GM10266 (cell line): ENCODE measurements at regions not wholly inside any gene's neighbourhood (a gene's known extent, or its start where the extent isn't known, plus 50 kb on each side); places are given as distances from the start of the nearest gene placed in this dataset.
"Not testable (repeated sequence)": the region's sequence is repeated elsewhere in the genome, so short reads cannot be mapped to it uniquely, and the experiment has no call there.

Experiments
- DNase-seq: peaks from one replicate; pipeline ENCODE4 v3.0.0; 2012; ENCODE audit errors: extremely low spot score
- CTCF ChIP-seq: IDR thresholded peaks from 2 replicates; pipeline ENCODE4 v1.5.1; 2012; ENCODE audit warnings: mild to moderate bottlenecking, low read depth; ENCODE audit not compliant: control insufficient read depth, insufficient read depth; ENCODE audit errors: missing control alignments

GRCh38 chr4:34323549-34324320 lies 1920.6 kb downstream of the ARAP2 start:
- no peak for DNase-seq

GRCh38 chr4:34328939-34329338 lies 1915.4 kb downstream of the ARAP2 start:
- no peak for DNase-seq
- no peak for TF ChIP-seq CTCF

More at GRCh38 chr4:34323549-34324320, 1920.6 kb downstream of the ARAP2 start:
- no peak for TF ChIP-seq CTCF

- not testable (repeated sequence) for DNase-seq
These were observed 1909.2 kb downstream of the ARAP2 start for GRCh38 chr4:34335156-34335555.

GRCh38 chr4:34335556-34335955 lies 1908.8 kb downstream of the ARAP2 start:
- not testable (repeated sequence) for DNase-seq

- no peak for TF ChIP-seq CTCF
- DNase-seq: no peak
These were observed 1881.7 kb downstream of the ARAP2 start for GRCh38 chr4:34362654-34363053.

- DNase-seq: no peak
- no peak for TF ChIP-seq CTCF
These were observed 1880.5 kb downstream of the ARAP2 start for GRCh38 chr4:34363842-34364241.

GRCh38 chr4:34365946-34366345 lies 1878.4 kb downstream of the ARAP2 start:
- no peak for DNase-seq
- no peak for TF ChIP-seq CTCF

GRCh38 chr4:34371676-34372075 lies 1872.6 kb downstream of the ARAP2 start:
- TF ChIP-seq CTCF: no peak
- no peak for DNase-seq
